A673 (cell line): ENCODE measurements at regions not wholly inside any gene's neighbourhood (a gene's known extent, or its start where the extent isn't known, plus 50 kb on each side); places are given as distances from the start of the nearest gene placed in this dataset.

Experiments used
- CTCF ChIP-seq: fragments of 300-800, 200-600 bp; sonication (generic); conservative IDR thresholded peaks from 2 replicates; pipeline ENCODE4 v1.5.1; 2017; ENCODE audit warnings: low read depth, mild to moderate bottlenecking, antibody characterized with exemption, low read length, moderate library complexity, mixed read lengths
- EZH2 ChIP-seq: fragments of 200-600 bp; sonication (generic); IDR thresholded peaks from 2 replicates; pipeline ENCODE4 v1.6.1; 2017; ENCODE audit warnings: borderline replicate concordance, low read depth, mild to moderate bottlenecking, mixed read lengths, antibody characterized with exemption, low read length; ENCODE audit not compliant: poor library complexity, severe bottlenecking

- TF ChIP-seq CTCF (no peak), EZH2 (no peak)
These were observed 364.9 kb upstream of the FLRT2 start for GRCh38 chr14:85165094-85165493.
